H1 (cell line): ENCODE measurements at regions not wholly inside any gene's neighbourhood (a gene's known extent, or its start where the extent isn't known, plus 50 kb on each side); places are given as distances from the start of the nearest gene placed in this dataset.

Experiments used
- CTCF ChIA-PET: fragments of 300-600 bp; sonication (Branson Sonifier 250); formaldehyde crosslinking; loops from one replicate; lab custom pipeline; 2021; ENCODE audit not compliant: partially characterized antibody; lab: Charles Lee
- POLR2A ChIA-PET: fragments of 300-600 bp; sonication (Branson Sonifier 250); formaldehyde crosslinking; loops from one replicate; lab custom pipeline; 2021; ENCODE audit warnings: inconsistent platforms; ENCODE audit not compliant: partially characterized antibody; lab: Charles Lee
- DNase-seq, 2 experiments: peaks; one replicate each; pipeline versions ENCODE4 v3.0.0 to v3.0.0-alpha.2; 2010 to 2022; ENCODE audit warnings: low spot score in 2 of 2, low read depth in 1 of 2, mixed read lengths in 1 of 2
- FAIRE-seq: peaks from 2 replicates; lab custom pipeline; 2011; peaks lifted over from hg19 to GRCh38; lab: Jason Lieb, UNC
- H2AFZ ChIP-seq: 2 replicates; pipeline ENCODE4 v1.8.1; 2012; ENCODE audit warnings: low read length, inconsistent platforms
- H2AK5ac ChIP-seq: 2 replicates; pipeline ENCODE4 v1.6.1; 2013; ENCODE audit warnings: low read depth, low read length
- H2BK120ac ChIP-seq: replicated peaks from 2 replicates; pipeline ENCODE3; 2013; ENCODE audit warnings: low read depth, low read length, inconsistent platforms
- H2BK12ac ChIP-seq: 2 replicates; pipeline ENCODE4 v1.6.1; 2013; ENCODE audit warnings: low read depth, low read length
- H2BK15ac ChIP-seq: 2 replicates; pipeline ENCODE4 v1.6.1; 2013; ENCODE audit warnings: low read length
- H2BK20ac ChIP-seq: 2 replicates; pipeline ENCODE4 v1.6.1; 2013; ENCODE audit warnings: low read length
- H2BK5ac ChIP-seq: 2 replicates; pipeline ENCODE4 v1.6.1; 2013; ENCODE audit warnings: low read depth, low read length
- H3K14ac ChIP-seq: 2 replicates; pipeline ENCODE4 v1.6.1; 2013; ENCODE audit warnings: inconsistent platforms; ENCODE audit not compliant: insufficient read length
- H3K18ac ChIP-seq: 2 replicates; pipeline ENCODE4 v1.6.1; 2013; ENCODE audit warnings: low read length; ENCODE audit errors: extremely low read depth
- H3K23ac ChIP-seq: 2 replicates; pipeline ENCODE4 v1.6.1; 2013; ENCODE audit warnings: inconsistent platforms; ENCODE audit not compliant: insufficient read length
- H3K23me2 ChIP-seq: 2 replicates; pipeline ENCODE4 v1.6.1; 2013; ENCODE audit warnings: low read depth, low read length
- H3K27ac ChIP-seq: 2 replicates; pipeline ENCODE4 v1.6.1; 2011; ENCODE audit warnings: low read depth, low read length, inconsistent platforms
- H3K27me3 ChIP-seq, 4 experiments: replicated peaks in 1 of 4; 1 replicate in 1 of 4; 2 replicates in 3 of 4; pipeline versions ENCODE4 v1.6.1 to v1.8.1; 2011 to 2013; ENCODE audit warnings: low read length in 3 of 4, mild to moderate bottlenecking in 3 of 4, inconsistent platforms in 2 of 4, mixed read lengths in 2 of 4, moderate library complexity in 1 of 4; ENCODE audit not compliant: control insufficient read depth in 3 of 4, insufficient read depth in 3 of 4; ENCODE audit errors: extremely low read depth in 1 of 4
- H3K36me3 ChIP-seq, 4 experiments: 2 replicates each; pipeline versions ENCODE4 v1.6.1 to v1.8.1; 2011 to 2013; ENCODE audit warnings: mild to moderate bottlenecking in 4 of 4, low read length in 3 of 4, moderate library complexity in 2 of 4, control low read depth in 1 of 4, inconsistent platforms in 1 of 4; ENCODE audit not compliant: insufficient read depth in 4 of 4, control insufficient read depth in 2 of 4
- H3K4ac ChIP-seq: replicated peaks from 2 replicates; pipeline ENCODE3; 2013; ENCODE audit warnings: low read length, low read depth, mixed read lengths, inconsistent platforms; ENCODE audit not compliant: insufficient read length
- H3K4me1 ChIP-seq, 4 experiments: replicated peaks in 1 of 4; 1 replicate in 1 of 4; 2 replicates in 3 of 4; pipeline versions ENCODE4 v1.6.1 to v1.8.1; 2011 to 2013; ENCODE audit warnings: low read length in 3 of 4, inconsistent platforms in 2 of 4, mixed read lengths in 1 of 4; ENCODE audit not compliant: insufficient read depth in 4 of 4, control insufficient read depth in 3 of 4
- H3K4me2 ChIP-seq, 2 experiments: 2 replicates each; pipeline versions ENCODE4 v1.6.1 to v1.8.1; 2011 to 2013; ENCODE audit warnings: low read depth in 2 of 2, low read length in 2 of 2, control low read depth in 1 of 2, inconsistent platforms in 1 of 2, mild to moderate bottlenecking in 1 of 2; ENCODE audit not compliant: insufficient read depth in 1 of 2
- H3K4me3 ChIP-seq, 4 experiments: fragments of 200-600, 300-600 bp in 1 of 4; sonication (generic), shearing (Covaris generic), sonication (Bioruptor Twin) in 1 of 4; 2 replicates each; pipeline versions ENCODE4 v1.5.1 to v1.8.1; 2011 to 2016; ENCODE audit warnings: low read length in 4 of 4, low read depth in 3 of 4, control low read depth in 2 of 4, inconsistent platforms in 2 of 4, mild to moderate bottlenecking in 2 of 4, mixed read lengths in 1 of 4, moderate library complexity in 1 of 4; ENCODE audit not compliant: insufficient read depth in 2 of 4; ENCODE audit errors: extremely low read depth in 1 of 4
- H3K56ac ChIP-seq: replicated peaks from 2 replicates; pipeline ENCODE3; 2013; ENCODE audit warnings: low read depth, mild to moderate bottlenecking, mixed read lengths, low read length, inconsistent platforms; ENCODE audit not compliant: insufficient read length
- H3K79me1 ChIP-seq: 2 replicates; pipeline ENCODE4 v1.6.1; 2013; ENCODE audit warnings: low read depth, low read length, control low read depth
- H3K79me2 ChIP-seq, 2 experiments: 2 replicates each; pipeline versions ENCODE4 v1.6.1 to v1.8.1; 2012 to 2013; ENCODE audit warnings: low read length in 2 of 2, mild to moderate bottlenecking in 2 of 2, inconsistent platforms in 1 of 2; ENCODE audit not compliant: insufficient read depth in 2 of 2, control insufficient read depth in 1 of 2
- H3K9ac ChIP-seq, 4 experiments: replicated peaks in 1 of 4; 1 replicate in 1 of 4; 2 replicates in 3 of 4; pipeline versions ENCODE4 v1.6.1 to v1.8.1; 2011 to 2013; ENCODE audit warnings: low read depth in 3 of 4, low read length in 3 of 4, control low read depth in 2 of 4, mild to moderate bottlenecking in 2 of 4, moderate library complexity in 2 of 4, inconsistent platforms in 1 of 4; ENCODE audit errors: extremely low read depth in 1 of 4
- H3K9me3 ChIP-seq, 2 experiments: 2 replicates each; pipeline versions ENCODE4 v1.6.1 to v1.8.1; 2012 to 2013; ENCODE audit warnings: mild to moderate bottlenecking in 2 of 2, moderate library complexity in 2 of 2, control low read depth in 1 of 2, inconsistent platforms in 1 of 2, low read depth in 1 of 2, low read length in 1 of 2, mixed read lengths in 1 of 2; ENCODE audit not compliant: insufficient read depth in 2 of 2
- H4K20me1 ChIP-seq, 2 experiments: replicated peaks in 1 of 2; 2 replicates each; pipeline versions ENCODE3 to v1.8.1; 2011 to 2013; ENCODE audit warnings: inconsistent platforms in 2 of 2, low read length in 2 of 2, mild to moderate bottlenecking in 1 of 2; ENCODE audit not compliant: insufficient read depth in 2 of 2, control insufficient read depth in 1 of 2
- H4K5ac ChIP-seq: 2 replicates; pipeline ENCODE4 v1.6.1; 2013; ENCODE audit warnings: low read length, low read depth, mixed read lengths, inconsistent platforms; ENCODE audit not compliant: insufficient read length
- H4K8ac ChIP-seq: 2 replicates; pipeline ENCODE4 v1.8.0; 2013; ENCODE audit warnings: mild to moderate bottlenecking, moderate library complexity, low read length, inconsistent platforms; ENCODE audit not compliant: insufficient read depth; ENCODE audit errors: extremely low read depth
- H4K91ac ChIP-seq: replicated peaks from 2 replicates; pipeline ENCODE3; 2013; ENCODE audit warnings: low read length, mixed read lengths, inconsistent platforms; ENCODE audit not compliant: insufficient read length
- BACH1 ChIP-seq: IDR thresholded peaks from 2 replicates; pipeline ENCODE4 v1.6.1; 2012; ENCODE audit warnings: low read length, improper control_type of control experiment
- BCL11A ChIP-seq, 2 experiments: IDR thresholded peaks; one replicate each; pipeline ENCODE4 v1.6.1; 2011; ENCODE audit warnings: low read depth in 2 of 2, low read length in 2 of 2, mild to moderate bottlenecking in 2 of 2
- RBBP5 ChIP-seq: IDR thresholded peaks from 2 replicates; pipeline ENCODE4 v1.7.1; 2012; ENCODE audit warnings: low read depth, mild to moderate bottlenecking, inconsistent platforms, low read length, moderate library complexity, borderline replicate concordance
- SP4 ChIP-seq: IDR thresholded peaks from 2 replicates; pipeline ENCODE4 v1.6.1; 2012; ENCODE audit warnings: low read length, inconsistent platforms

DNA sequence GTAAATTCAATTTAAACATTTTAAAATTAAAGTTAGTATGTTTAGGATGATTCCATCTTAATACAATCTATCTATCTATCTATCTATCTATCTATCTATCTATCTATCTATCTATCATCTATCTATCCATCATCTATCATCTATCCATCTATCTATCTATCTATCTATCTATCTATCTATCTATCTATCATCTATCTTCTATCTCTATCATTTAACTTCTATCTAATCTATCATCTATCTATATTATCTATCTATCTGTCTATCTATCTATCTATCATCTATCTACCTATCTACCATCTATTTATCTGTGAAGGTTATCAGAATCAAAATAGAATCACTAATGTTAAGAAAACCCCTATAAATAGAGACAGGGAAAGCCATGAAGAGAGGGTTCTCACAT is 78.3 kb downstream of the RAMP3 start:
- CTCF ChIA-PET: interaction anchor here (0.8 to 4.8 kb wide), 2 partner anchors 17 to 24 kb away, joined by 4 to 32 read pairs; no protein-coding TSS in a partner anchor

More for the DNA sequence above, 78.3 kb downstream of the RAMP3 start:
- Histone ChIP-seq H2BK5ac (no peak overlapping the region), H3K4me1 (no peaks in the 10 kb centered on the region), H4K8ac (no peak overlapping the region), H2BK20ac (no peak overlapping the region), H3K23ac (no peak overlapping the region), H4K91ac (no peak overlapping the region), H3K27me3 (no peaks in the 10 kb centered on the region; a peak in 1 of 7 replicates), H3K23me2 (no peaks in the 10 kb centered on the region), H3K14ac (no peak overlapping the region), H2AFZ (no peak overlapping the region), H2BK15ac (no peak overlapping the region), H3K9ac (no peak overlapping the region), H2BK120ac (no peak overlapping the region), H3K4ac (no peak overlapping the region), H3K79me2 (no peaks in the 10 kb centered on the region), H3K79me1 (no peaks in the 10 kb centered on the region), H4K20me1 (no peaks in the 10 kb centered on the region), H3K4me3 (no peak overlapping the region), H3K9me3 (no peaks in the 10 kb centered on the region), H2BK12ac (no peak overlapping the region), H2AK5ac (no peak overlapping the region), H3K27ac (no peak overlapping the region), H3K18ac (no peak overlapping the region), H3K36me3 (no peaks in the 10 kb centered on the region), H3K56ac (peak overlapping the region; percentile 66), H4K5ac (no peak overlapping the region), H3K4me2 (no peak overlapping the region)
- POLR2A ChIA-PET: no interaction called here
- no peak for DNase-seq
- FAIRE-seq: no peak
- no peak for TF ChIP-seq BACH1
- no peak for TF ChIP-seq BCL11A (IDR thresholded peaks at IDR 0.05; ENCODE audit: low read depth in 2 of 2, low read length in 2 of 2)
- TF ChIP-seq SP4: no peak
- TF ChIP-seq RBBP5: no peak
